Gastrocnemius medialis (tissue), 4 donors: ENCODE measurements at regions not wholly inside any gene's neighbourhood (a gene's known extent, or its start where the extent isn't known, plus 50 kb on each side); places are given as distances from the start of the nearest gene placed in this dataset.

ENCODE experiments used
- CTCF ChIP-seq, 5 experiments: fragments of 450-650 bp in 3 of 5; fragments of 200-600 bp in 2 of 5; sonication (generic) in 2 of 5; IDR thresholded peaks in 4 of 5; conservative IDR thresholded peaks in 1 of 5; 1 replicate in 4 of 5; 2 replicates in 1 of 5; pipeline ENCODE4 v1.5.1; 2016 to 2019; ENCODE audit warnings: antibody characterized with exemption in 5 of 5, mild to moderate bottlenecking in 3 of 5, moderate library complexity in 3 of 5
- POLR2A ChIP-seq, 2 donors: fragments of 450-650 bp; IDR thresholded peaks; one replicate each; pipeline ENCODE4 v1.6.1; 2017; ENCODE audit warnings: antibody characterized with exemption in 2 of 2, mild to moderate bottlenecking in 2 of 2, moderate library complexity in 2 of 2

- TF ChIP-seq CTCF (IDR thresholded peaks at IDR 0.05 in 4 of 5, conservative IDR thresholded peaks at IDR 0.05 in 1 of 5) (no peak), POLR2A (IDR thresholded peaks at IDR 0.05) (no peak)
Measured at GRCh38 chr16:14370736-14371234, 259.3 kb downstream of the PARN start.
